ENCODE measurements at regions not wholly inside any gene's neighbourhood (a gene's known extent, or its start where the extent isn't known, plus 50 kb on each side); places are given as distances from the start of the nearest gene placed in this dataset.

GRCh38 chr20:11844691-11845090 lies 73.0 kb upstream of the BTBD3 start:
- H3K4me2 ChIP-seq (ENCODE audit: low read length) = no peak overlapping the region

GRCh38 chr20:11845340-11845739 lies 72.4 kb upstream of the BTBD3 start:
- Histone ChIP-seq H4K20me1 (ENCODE audit: insufficient read depth) (no peaks in the 10 kb centered on the region), H3K4me2 (ENCODE audit: low read length) (no peak overlapping the region), H3K9me3 (ENCODE audit: low read length) (no peaks in the 10 kb centered on the region), H3K36me3 (ENCODE audit: insufficient read depth, low read length) (no peaks in the 10 kb centered on the region), H2AFZ (ENCODE audit: low read depth, low read length) (no peak overlapping the region), H3K27ac (ENCODE audit: low read length) (no peak overlapping the region), H3K9me2 (ENCODE audit: insufficient read depth, low read length) (no peaks in the 10 kb centered on the region), H3K4me3 (ENCODE audit: low read length) (no peak overlapping the region), H3K27me3 (ENCODE audit: insufficient read depth, low read depth, low read length) (no peaks in the 10 kb centered on the region), H3F3A (ENCODE audit: insufficient read depth, low read length, poor library complexity, severe bottlenecking) (no peaks in the 10 kb centered on the region), H3K9ac (ENCODE audit: low read length) (no peak overlapping the region), H3K79me2 (replicated peaks; ENCODE audit: insufficient read depth, low read length) (no peaks in the 10 kb centered on the region)
- TF ChIP-seq CTCF (IDR thresholded peaks at IDR 0.05; ENCODE audit: poor library complexity, severe bottlenecking) (no peak), EP300 (conservative IDR thresholded peaks at IDR 0.05; ENCODE audit: poor library complexity, severe bottlenecking) (no peak), REST (IDR thresholded peaks at IDR 0.05; ENCODE audit: borderline replicate concordance) (no peak), MXI1 (conservative IDR thresholded peaks at IDR 0.05; ENCODE audit: poor library complexity, severe bottlenecking) (no peak), RAD21 (conservative IDR thresholded peaks at IDR 0.05) (no peak), TAF1 (IDR thresholded peaks at IDR 0.05; ENCODE audit: low read depth) (no peak), SMC3 (conservative IDR thresholded peaks at IDR 0.05; ENCODE audit: poor library complexity) (no peak)

More at GRCh38 chr20:11844691-11845090, 73.0 kb upstream of the BTBD3 start:
- Histone ChIP-seq H3K27ac (ENCODE audit: low read length) (no peak overlapping the region), H3K9me3 (ENCODE audit: low read length) (no peaks in the 10 kb centered on the region), H3F3A (ENCODE audit: insufficient read depth, low read length, poor library complexity, severe bottlenecking) (no peaks in the 10 kb centered on the region), H2AFZ (ENCODE audit: low read depth, low read length) (no peak overlapping the region), H3K9me2 (ENCODE audit: insufficient read depth, low read length) (no peaks in the 10 kb centered on the region), H3K36me3 (ENCODE audit: insufficient read depth, low read length) (no peaks in the 10 kb centered on the region), H4K20me1 (ENCODE audit: insufficient read depth) (no peaks in the 10 kb centered on the region), H3K4me3 (ENCODE audit: low read length) (no peak overlapping the region), H3K9ac (ENCODE audit: low read length) (no peak overlapping the region), H3K27me3 (ENCODE audit: insufficient read depth, low read depth, low read length) (no peaks in the 10 kb centered on the region), H3K79me2 (replicated peaks; ENCODE audit: insufficient read depth, low read length) (no peaks in the 10 kb centered on the region)
- TF ChIP-seq EZH2 (IDR thresholded peaks at IDR 0.05; ENCODE audit: borderline replicate concordance, insufficient read depth, low read length, poor library complexity, severe bottlenecking) (no peak), CTCF (IDR thresholded peaks at IDR 0.05; ENCODE audit: poor library complexity, severe bottlenecking) (no peak), SMC3 (conservative IDR thresholded peaks at IDR 0.05; ENCODE audit: poor library complexity) (no peak), EP300 (conservative IDR thresholded peaks at IDR 0.05; ENCODE audit: poor library complexity, severe bottlenecking) (no peak), REST (IDR thresholded peaks at IDR 0.05; ENCODE audit: borderline replicate concordance) (no peak), POLR2AphosphoS5 (IDR thresholded peaks at IDR 0.05) (no peak), RAD21 (conservative IDR thresholded peaks at IDR 0.05) (no peak), MXI1 (conservative IDR thresholded peaks at IDR 0.05; ENCODE audit: poor library complexity, severe bottlenecking) (no peak), TAF1 (IDR thresholded peaks at IDR 0.05; ENCODE audit: low read depth) (no peak)

Data from neural cell (in vitro differentiated cells).